Uterus (tissue), 2 donors: ENCODE measurements at regions not wholly inside any gene's neighbourhood (a gene's known extent, or its start where the extent isn't known, plus 50 kb on each side); places are given as distances from the start of the nearest gene placed in this dataset.

ENCODE experiments used
- CTCF ChIP-seq, 4 experiments: fragments of 200-600 bp in 2 of 4; fragments of 450-650 bp in 2 of 4; sonication (generic) in 2 of 4; IDR thresholded peaks; one replicate each; pipeline ENCODE4 v1.5.1; 2016 to 2019; ENCODE audit warnings: antibody characterized with exemption in 4 of 4, mild to moderate bottlenecking in 2 of 4, moderate library complexity in 1 of 4
- POLR2A ChIP-seq, 2 donors: fragments of 450-650 bp; IDR thresholded peaks; one replicate each; pipeline ENCODE4 v1.6.1; 2016; ENCODE audit warnings: antibody characterized with exemption in 2 of 2, mild to moderate bottlenecking in 1 of 2, moderate library complexity in 1 of 2

DNA sequence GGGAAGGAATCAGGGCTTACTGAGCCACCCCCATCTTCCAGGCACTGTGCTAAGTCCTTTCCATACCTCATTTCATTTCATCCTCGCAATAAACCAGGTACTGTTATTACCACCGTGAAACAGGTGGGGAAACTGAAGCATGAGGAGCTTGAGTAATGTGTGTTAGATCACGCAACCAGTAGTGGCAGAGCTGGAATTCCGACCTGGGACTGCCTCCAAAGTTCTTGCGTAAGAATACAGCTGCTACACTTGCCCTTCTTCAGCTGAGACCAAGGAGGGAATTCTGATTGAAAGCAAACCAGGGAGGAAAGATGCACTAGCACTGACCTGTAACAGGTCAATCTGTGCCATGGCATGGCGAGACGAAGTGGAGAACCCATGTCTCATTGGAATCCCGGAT is 113.4 kb upstream of the MSX2 start:
- TF ChIP-seq CTCF (IDR thresholded peaks at IDR 0.05) (no peak), POLR2A (IDR thresholded peaks at IDR 0.05) (no peak)
